ENCODE measurements at regions not wholly inside any gene's neighbourhood (a gene's known extent, or its start where the extent isn't known, plus 50 kb on each side); places are given as distances from the start of the nearest gene placed in this dataset.

GRCh38 chr13:33372251-33372919 lies 86.8 kb upstream of the STARD13 start:
- no peak for DNase-seq (ENCODE audit: low read depth in 3 of 3)

GRCh38 chr13:33373624-33374023 lies 88.1 kb upstream of the STARD13 start:
- DNase-seq (ENCODE audit: low read depth in 3 of 3) = no peak

DNA sequence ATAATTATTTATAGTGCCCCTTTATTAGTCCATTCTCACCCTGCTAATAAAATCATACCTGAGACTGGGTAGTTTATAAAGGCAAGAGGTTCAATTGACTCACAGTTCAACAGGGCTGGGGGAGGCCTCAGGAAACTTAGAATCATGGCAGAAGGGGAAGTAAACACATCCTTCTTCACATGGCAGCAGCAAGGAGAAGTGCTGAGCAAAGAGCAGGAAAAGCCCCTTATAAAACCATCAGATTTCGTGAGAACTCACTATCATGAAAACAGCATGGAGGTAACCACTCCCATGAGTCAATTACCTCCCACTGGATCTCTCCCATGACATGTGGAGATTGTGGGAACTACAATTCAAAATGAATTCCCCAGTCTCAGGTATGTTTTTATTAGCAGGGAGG lies 89.9 kb upstream of the STARD13 start:
- no peak for DNase-seq (ENCODE audit: low read depth in 3 of 3)

GRCh38 chr13:33376212-33376611 lies 90.7 kb upstream of the STARD13 start:
- DNase-seq (ENCODE audit: low read depth in 3 of 3) = no peak

- no peak for DNase-seq (ENCODE audit: low read depth in 3 of 3)
Measured at GRCh38 chr13:33377411-33377810, 91.9 kb upstream of the STARD13 start.

GRCh38 chr13:33377825-33378224 lies 92.3 kb upstream of the STARD13 start:
- DNase-seq (ENCODE audit: low read depth in 3 of 3) = no peak

GRCh38 chr13:33379608-33380007 lies 94.1 kb upstream of the STARD13 start:
- DNase-seq (ENCODE audit: low read depth in 3 of 3) = no peak

GRCh38 chr13:33380487-33381079 lies 95.0 kb upstream of the STARD13 start:
- DNase-seq (ENCODE audit: low read depth in 3 of 3) = no peak

GRCh38 chr13:33381180-33381579 lies 95.6 kb upstream of the STARD13 start:
- no peak for DNase-seq (ENCODE audit: low read depth in 3 of 3)

- no peak for DNase-seq (ENCODE audit: low read depth in 3 of 3)
Measured at GRCh38 chr13:33381906-33382305, 96.4 kb upstream of the STARD13 start.

DNA sequence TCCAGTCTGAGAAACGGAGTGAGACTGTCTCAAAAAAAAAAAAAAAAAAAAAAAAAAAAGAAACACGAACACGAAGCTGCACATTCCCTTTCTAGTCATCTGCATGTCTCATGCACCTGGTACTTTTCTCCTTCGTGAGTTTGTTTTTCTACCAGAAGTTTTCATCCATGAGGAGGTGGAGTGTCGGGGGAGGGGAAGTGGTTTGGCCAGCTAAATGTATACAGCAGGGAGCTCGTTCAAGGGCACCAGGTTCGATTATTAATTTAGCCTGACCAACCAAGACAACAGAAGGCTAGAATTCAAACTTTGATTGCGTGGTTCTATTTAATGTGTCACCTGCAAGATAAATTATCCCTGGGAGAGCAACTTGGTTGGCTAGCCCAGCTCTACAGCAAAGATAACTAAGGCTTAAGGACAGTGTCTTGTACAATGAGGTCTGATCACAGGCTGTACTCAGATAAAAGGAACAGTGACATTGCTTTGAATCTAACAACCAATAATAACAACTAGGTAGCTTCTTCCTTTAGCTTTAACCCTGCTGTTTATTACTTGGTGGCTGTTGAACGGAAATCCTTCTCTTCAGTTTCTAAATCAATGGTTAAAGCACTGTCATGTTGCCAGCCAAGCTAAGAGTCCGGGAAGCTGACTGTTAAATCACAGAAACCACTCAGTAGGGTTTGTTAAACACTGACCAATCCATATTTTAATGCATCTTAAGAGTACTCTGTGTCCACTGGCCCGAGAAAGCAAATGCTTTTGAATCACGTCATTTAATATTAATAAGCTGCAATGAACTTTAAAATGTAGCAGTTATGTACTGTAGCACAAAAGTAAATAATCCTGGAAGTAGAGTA lies 98.4 kb upstream of the STARD13 start:
- DNase-seq (ENCODE audit: low read depth in 3 of 3) = no peak

- DNase-seq (ENCODE audit: low read depth in 3 of 3) = no peak
Measured at GRCh38 chr13:33388286-33388998, 102.9 kb upstream of the STARD13 start.

- no peak for DNase-seq (ENCODE audit: low read depth in 3 of 3)
Measured at GRCh38 chr13:33392794-33393405, 107.3 kb upstream of the STARD13 start.

DNA sequence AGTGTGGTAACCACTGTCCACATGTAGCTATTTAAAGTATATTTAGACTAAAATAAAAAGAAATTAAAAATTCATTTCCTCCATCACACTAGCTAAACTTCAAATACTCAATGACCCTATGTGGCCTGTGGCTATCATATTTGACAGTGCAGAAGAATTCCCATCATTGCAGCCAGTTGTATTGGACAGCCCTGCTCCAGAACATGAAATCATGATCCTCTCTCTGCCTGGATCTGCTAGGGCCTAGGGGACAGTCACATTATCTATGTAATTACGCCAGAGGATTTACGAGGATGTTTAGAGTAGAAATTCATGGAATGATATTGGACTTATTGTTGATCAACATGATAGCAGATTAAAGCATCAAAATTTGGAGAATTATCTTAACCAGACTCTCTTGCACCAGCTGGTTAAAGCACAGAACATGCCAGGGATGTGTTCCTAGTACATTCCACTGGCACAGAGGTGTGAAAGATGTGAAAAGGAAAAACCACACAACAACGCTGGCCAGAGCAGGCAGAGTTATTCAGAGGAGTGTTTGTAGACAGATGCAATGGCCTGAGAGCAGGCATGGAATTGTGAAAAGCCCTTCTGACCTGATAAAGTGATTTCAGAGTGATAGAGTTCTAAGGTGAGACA lies 108.9 kb upstream of the STARD13 start:
- DNase-seq (ENCODE audit: low read depth in 3 of 3) = no peak

DNA sequence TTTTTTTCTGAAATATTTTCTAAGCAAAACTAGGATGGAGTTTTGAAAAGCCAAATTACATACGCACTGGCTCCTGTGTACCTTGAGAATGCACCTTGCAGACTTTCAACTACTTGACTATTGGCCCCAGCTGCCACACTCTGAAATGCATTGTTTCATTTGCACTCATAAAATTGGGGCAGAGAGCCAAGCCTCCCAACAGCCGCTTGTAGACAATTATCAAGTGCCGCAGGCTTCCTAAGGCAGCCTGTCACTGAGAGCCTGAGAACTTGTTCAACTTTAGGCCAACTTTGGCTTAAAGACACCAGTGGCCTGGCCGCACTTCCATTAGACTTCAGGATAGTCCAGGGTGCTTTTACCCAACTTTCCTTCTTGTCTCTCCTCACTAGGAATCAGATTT lies 115.7 kb upstream of the STARD13 start:
- no peak for DNase-seq (ENCODE audit: low read depth in 3 of 3)

DNA sequence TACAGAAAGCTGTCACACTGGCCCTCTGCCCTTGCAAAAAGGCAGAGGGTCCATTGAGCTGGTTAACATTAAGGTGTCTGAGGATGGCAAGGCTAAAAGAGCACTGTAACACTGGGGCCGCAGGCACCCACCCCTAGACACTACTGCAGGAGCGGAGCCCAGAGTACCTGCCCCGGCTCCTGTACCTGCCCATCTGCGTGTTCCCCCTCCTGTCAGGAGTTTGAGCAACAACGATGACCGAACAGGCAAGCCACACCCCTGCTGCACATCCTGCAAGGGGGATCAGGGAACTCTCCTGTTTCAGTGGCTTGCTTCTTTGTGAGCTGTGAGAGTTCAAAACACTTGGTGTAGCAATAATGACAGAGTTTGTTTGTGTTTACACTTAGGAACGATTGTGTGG lies 117.4 kb upstream of the STARD13 start:
- DNase-seq (ENCODE audit: low read depth in 3 of 3) = no peak

DNA sequence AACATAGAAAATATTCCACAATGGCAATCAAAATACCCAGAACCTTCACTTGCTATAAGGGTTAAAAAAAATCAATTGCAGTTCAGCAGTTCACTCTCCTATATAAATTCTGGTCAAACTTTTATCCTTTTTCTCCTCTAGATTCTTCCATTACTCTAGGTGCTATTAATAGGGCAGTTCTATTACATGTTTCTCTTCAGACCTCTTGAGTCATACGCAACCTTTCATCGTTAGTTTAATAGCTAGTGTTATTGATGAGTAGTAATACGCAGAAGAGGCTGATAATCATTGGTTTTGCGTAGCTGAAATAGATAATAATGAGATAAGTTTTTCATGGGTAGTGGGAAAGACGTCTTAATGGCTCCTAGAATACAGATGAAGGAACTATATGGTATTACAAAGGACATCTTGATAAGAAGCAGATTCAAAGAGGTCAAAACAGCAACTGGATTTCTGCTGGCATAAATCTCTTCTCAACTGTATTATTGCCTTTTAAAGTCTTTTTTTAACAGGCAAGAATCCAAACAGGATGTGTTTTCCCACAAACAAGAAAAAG lies 118.3 kb upstream of the STARD13 start:
- DNase-seq (ENCODE audit: low read depth in 3 of 3) = no peak

DNA sequence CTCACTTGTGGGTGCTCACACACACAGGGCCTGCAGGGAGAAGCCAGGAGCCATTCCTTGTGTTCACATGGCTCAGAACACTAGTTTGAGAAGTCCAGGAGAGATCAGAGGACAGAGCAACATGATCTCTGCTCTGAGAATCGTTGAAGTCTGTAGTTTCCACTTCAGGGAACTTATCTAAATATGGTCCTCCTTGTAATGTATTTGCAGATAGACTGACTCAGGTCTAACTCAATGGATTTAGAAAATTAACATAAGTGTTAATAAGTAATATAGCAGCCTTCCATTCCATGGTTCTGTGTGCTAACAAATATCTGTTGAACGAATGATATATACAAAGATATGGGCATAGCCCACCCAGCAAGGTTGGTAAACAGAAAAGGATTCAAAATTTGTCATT lies 119.8 kb upstream of the STARD13 start:
- DNase-seq (ENCODE audit: low read depth in 3 of 3) = no peak

DNA sequence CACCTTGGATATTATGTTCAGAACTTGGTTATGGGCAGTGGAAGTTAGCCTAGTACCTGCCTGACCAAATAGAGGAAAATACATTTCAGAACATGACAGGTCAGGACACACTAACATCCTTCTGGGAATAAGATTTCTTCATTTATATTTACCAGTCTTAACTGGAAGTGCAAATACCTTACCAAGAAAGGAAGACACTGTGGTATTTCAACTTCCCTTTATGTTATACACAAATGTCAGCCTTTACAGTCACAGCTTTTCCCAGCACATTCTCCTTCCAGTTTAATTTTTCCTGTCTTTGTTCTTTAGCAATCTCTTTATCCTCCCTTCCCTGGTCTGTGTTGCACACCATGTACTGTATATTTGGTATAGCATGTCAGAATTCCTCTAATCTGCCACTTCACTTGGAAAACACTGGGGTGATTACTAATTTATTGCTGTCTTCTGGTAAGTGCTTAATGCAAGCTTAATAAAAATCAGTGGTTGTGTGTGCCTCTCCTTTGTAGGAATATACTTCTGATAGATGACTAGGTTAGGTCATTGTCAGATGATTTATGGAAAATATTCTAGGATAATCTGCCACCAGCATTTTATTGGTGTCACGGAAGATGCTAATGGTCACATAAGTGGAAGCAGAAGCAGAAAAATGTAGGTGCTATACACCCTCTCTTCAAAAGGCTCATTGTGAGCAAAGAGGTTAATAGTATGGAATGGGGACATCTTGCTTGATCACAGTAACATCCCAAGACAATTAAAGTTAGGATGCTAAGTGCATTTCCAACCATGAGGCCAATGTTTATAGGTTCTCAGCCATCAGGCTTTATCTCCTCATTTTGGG lies 124.3 kb upstream of the STARD13 start:
- no peak for DNase-seq (ENCODE audit: low read depth in 3 of 3)

- no peak for DNase-seq (ENCODE audit: low read depth in 3 of 3)
Measured at GRCh38 chr13:33410619-33411018, 125.1 kb upstream of the STARD13 start.

Data from stimulated activated CD4-positive, alpha-beta T cell treated with anti-CD3 and anti-CD28 coated beads, TNF-alpha, amount 100 ng/mL, for 24 hours (primary cell).